ENCODE measurements at regions not wholly inside any gene's neighbourhood (a gene's known extent, or its start where the extent isn't known, plus 50 kb on each side); places are given as distances from the start of the nearest gene placed in this dataset.

- no peak for DNase-seq
These were observed 163.0 kb upstream of the LINC00305 start for GRCh38 chr18:64311859-64312258.

DNA sequence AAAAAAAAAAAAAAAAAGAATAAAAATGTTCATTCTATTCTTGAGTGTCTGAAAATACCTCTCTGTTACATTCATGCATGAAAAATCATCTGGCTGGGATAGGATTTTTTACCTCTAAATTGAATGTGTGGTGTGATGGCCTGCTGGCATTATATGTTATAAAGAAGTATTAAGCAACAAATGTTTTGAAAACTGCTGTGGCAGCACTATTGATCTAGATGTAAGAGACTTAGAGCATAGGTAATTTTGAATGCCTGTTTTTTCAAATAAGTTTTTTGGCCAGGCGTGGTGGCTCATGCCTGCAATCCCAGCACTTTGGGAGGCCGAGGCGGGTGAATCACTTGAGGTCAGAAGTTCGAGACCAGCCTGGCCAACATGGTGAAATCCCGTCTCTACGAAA, 147.0 kb upstream of the LINC00305 start:
- no peak for DNase-seq

DNA sequence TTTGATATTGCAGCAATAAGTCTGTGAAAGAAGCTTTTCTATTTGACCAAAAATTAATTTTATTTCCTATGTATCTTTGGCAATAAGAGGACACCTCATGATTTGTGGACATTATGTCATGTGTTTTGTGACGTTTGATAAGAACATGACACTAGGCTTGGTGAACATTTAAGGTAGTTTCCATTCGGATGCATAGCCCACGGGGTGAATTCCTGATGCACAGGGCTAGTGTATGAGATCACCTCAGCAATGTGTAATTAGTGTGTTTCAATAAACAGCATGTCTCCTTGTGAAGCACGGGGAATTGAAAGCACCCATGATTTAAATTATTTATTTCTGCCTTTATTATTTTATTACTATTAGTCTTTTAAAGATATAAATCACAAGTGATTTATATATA, 146.1 kb upstream of the LINC00305 start:
- no peak for DNase-seq

- DNase-seq = no peak
These were observed 139.5 kb upstream of the LINC00305 start for GRCh38 chr18:64288432-64288831.

DNA sequence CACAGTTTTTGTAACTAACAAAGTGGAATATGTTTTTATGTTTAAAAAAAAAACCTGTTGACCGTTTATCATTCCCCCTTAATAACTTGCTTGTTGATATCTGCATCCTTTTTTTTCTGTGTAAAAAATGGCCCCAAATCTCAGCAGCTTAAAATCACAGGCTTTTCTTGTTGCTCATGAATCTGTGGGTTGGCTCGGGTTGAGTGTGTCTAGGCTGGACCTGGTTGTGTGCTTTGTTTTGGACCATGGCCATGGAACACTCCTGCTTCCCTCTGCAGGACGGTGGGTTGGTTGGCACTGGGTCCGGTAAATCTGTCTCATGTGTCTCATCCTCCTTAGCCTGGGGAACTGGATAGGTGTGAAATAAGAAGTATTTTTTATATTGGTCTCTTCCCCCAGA, 139.0 kb upstream of the LINC00305 start:
- no peak for DNase-seq

GRCh38 chr18:64283059-64283458, 134.2 kb upstream of the LINC00305 start:
- DNase-seq = no peak

DNA sequence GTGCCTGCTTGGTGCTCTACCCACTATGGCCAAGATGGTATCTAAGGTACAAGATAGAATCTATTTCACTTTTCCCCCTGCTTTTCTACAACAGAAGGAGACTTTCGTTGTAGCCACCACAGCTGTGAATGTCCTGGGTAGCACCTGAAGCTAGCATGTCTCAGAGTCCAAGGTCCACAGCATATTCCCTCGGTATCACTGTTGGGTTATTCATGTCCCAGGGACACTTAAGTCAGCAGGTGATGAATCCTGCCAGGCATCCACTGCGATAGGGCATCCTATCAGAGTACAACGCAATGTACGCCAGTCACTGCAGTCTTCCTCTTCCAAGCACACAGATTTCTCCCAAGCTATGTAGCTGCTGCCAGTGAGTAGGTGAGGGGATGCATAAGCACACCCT, 129.1 kb upstream of the LINC00305 start:
- no peak for DNase-seq

DNA sequence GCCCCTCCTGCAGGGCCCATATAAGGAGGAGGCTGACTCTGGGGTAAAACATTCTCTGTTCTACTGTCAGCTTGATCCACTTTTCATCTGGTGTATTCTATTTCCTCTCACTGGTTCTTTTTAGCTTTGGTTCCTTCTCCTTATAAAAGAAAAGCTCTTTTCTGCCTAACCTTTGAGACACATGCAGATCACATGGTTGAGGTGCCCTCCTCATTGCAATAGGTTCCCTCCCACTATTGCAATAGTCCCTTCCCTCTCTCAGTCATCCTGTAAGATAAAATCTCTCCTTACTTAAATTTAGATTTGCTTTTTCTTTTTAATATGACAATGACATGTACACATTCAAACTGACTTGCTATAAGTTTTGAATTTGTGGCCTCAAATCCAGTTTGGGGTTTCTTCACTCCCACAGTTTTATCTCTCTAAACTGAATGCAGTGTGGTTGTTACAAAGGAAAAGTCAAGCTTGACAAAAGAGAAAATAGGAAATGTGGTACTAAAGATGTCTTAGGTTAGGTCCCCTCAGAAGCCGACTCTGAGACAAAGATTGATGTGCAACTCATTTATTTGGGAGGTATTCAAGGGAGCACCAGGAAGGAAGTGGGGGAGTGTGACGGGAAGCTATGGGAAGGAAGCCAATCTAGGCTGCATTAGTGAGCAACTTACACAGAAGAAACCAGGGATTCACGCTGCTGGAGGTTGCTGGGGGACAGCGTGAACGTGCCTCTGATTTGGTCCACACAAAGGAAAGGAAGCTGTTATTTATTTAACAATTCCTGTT, 127.6 kb upstream of the LINC00305 start:
- DNase-seq = no peak

DNA sequence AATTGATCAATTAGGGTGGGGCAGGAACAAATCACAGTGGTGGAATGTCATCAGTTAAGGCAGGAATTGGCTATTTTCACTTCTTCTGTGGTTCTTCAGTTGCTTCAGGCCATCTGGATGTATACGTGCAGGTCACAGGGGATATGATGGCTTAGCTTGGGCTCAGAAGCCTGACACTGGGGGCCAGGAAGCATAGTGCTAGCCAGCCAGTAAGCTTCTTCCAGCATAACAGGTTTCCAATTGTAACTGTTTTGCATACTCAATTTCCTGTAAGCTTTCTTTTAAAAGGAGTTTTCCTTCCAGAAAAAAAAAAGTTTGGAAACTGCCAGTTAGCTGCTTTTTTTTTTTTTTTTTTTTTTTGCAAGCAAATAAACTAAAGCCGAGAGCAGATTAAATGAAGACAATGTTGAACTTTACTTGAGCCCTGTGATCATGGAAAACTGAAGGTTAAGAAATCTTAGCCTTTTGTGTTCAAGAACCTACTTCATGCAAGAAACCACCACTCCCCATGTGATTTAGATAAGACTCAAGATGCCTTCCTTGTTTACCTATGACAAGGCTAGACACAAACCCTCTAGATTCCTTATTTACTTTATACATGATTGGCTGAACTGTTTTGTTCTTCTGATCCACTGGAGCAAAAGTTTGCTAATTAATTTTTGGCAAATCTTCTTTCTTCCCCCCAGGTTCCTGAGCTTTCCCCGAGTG, 126.9 kb upstream of the LINC00305 start:
- no peak for DNase-seq

GRCh38 chr18:64273724-64274123, 124.8 kb upstream of the LINC00305 start:
- DNase-seq = no peak

- DNase-seq = no peak
These were observed 123.2 kb upstream of the LINC00305 start for GRCh38 chr18:64271975-64272659.

GRCh38 chr18:64271246-64271645, 122.4 kb upstream of the LINC00305 start:
- no peak for DNase-seq

GRCh38 chr18:64270608-64271007, 121.7 kb upstream of the LINC00305 start:
- no peak for DNase-seq

DNA sequence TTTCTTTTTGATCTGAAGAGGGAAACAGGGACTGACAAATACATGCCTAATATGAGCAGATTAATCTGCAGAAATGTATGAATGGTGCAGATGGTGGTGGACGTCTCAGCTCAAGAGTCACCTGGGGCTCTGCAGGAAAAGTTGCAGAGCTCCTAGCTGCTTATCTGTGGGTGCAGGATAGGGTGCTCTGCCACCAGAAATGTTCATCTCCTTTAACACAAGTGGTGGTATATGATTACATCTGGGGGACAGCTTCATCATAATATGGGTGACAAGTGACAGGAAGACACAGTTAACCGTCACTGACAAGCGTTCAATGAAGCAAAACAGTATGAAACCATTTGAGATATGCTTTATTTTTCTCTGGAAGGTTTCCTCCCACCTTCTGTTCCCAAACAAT, 121.2 kb upstream of the LINC00305 start:
- DNase-seq = no peak

DNA sequence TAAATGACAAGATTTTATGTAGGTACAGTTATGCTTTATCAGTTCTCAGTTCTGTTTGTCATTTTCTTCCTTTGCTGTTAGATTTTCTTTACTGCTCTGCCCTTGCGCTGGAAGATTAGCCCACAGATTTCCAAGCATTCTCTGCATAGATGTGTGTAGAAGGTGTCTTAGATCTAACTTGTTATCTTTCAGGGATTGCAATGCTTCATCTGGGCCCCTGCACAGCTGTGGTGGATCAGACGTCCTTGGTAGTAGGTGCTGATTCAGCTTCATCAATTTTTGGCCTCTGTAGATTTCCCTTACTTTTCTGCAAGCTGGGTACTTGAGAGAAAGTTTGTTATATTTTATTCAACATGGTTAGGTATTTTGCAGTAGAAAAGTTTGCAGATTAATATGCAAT, 115.3 kb upstream of the LINC00305 start:
- no peak for DNase-seq

DNA sequence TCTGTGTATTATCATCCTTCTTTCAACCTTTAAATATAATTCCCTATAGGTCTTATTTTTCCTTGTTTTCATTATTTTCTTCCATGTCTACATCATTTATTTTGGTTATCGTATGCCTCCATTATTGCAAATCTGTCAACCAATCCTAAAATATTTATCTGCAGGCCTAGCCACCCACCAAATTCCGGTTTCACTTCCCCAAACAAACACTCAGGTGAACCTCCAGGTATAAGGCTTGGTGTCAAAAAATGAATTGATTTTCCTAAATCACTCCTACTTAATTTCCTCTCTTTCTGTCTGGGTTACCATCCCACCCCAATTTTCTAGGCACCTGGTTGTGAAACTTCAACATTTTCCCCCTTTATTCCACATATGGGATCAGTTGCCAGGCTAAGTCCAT, 111.9 kb upstream of the LINC00305 start:
- DNase-seq = no peak

- DNase-seq = no peak
These were observed 111.0 kb upstream of the LINC00305 start for GRCh38 chr18:64259871-64260270.

- no peak for DNase-seq
These were observed 109.3 kb upstream of the LINC00305 start for GRCh38 chr18:64258111-64258650.

GRCh38 chr18:64254399-64255093, 105.7 kb upstream of the LINC00305 start:
- no peak for DNase-seq

- no peak for DNase-seq
These were observed 105.0 kb upstream of the LINC00305 start for GRCh38 chr18:64253873-64254272.

DNA sequence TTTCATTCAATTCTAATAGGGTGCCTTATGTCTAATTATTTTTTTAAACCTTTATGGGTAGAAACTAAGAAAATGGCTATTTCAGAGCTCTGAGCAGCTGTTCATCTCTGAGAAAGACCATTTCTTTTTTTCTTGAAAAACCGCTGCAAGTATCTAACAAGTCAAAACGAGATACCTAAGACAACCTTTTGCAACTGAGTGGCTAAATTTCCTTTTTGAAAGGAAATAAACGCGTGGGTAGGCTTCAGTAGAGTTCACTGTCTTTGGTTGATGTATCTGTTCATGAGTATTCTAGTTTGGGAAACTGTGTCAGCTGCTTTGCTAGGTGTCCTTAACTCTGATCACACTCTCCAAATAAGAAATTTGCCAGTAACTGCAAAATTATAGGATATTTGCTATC, 104.3 kb upstream of the LINC00305 start:
- no peak for DNase-seq

GRCh38 chr18:64248836-64249235, 99.9 kb upstream of the LINC00305 start:
- DNase-seq = no peak

All from skin of body (tissue), 1 donor.